HL-60 (cell line): ENCODE measurements at regions not wholly inside any gene's neighbourhood (a gene's known extent, or its start where the extent isn't known, plus 50 kb on each side); places are given as distances from the start of the nearest gene placed in this dataset.

Experiments used
- DNase-seq, 2 experiments: peaks; one replicate each; pipeline ENCODE4 v3.0.0-alpha.2; 2010 to 2020; ENCODE audit warnings: low read depth in 1 of 2, low spot score in 1 of 2
- H3K27ac ChIP-seq: fragments of 250-450 bp; sonication (Bioruptor Pico); replicated peaks from 2 replicates; pipeline ENCODE4 v1.5.1; 2020; ENCODE audit warnings: mild to moderate bottlenecking, moderate library complexity
- H3K27me3 ChIP-seq: fragments of 250-450 bp; sonication (Bioruptor Pico); 2 replicates; pipeline ENCODE4 v1.5.1; 2021; ENCODE audit warnings: mild to moderate bottlenecking, moderate library complexity; ENCODE audit not compliant: insufficient read depth, poor library complexity, severe bottlenecking
- H3K4me3 ChIP-seq: replicated peaks from 2 replicates; pipeline ENCODE4 v1.5.1; 2011; ENCODE audit warnings: mild to moderate bottlenecking, control low read depth, low read length; ENCODE audit not compliant: insufficient read depth
- CTCF ChIP-seq: IDR thresholded peaks from one replicate; pipeline ENCODE4 v1.5.1; 2011; ENCODE audit warnings: low read length, control low read depth, inconsistent platforms; ENCODE audit not compliant: insufficient read depth
- GABPA ChIP-seq: IDR thresholded peaks from 2 replicates; pipeline ENCODE4 v1.6.1; 2012; ENCODE audit warnings: low read depth
- POLR2AphosphoS5 ChIP-seq: IDR thresholded peaks from 2 replicates; pipeline ENCODE4 v1.6.1; 2012; ENCODE audit warnings: low read depth
- REST ChIP-seq: IDR thresholded peaks from 2 replicates; pipeline ENCODE4 v1.6.1; 2012; ENCODE audit warnings: low read depth; ENCODE audit not compliant: insufficient replicate concordance
- SPI1 ChIP-seq: IDR thresholded peaks from 2 replicates; pipeline ENCODE4 v1.6.1; 2012; ENCODE audit warnings: low read depth, mild to moderate bottlenecking, borderline replicate concordance

- H3K27ac ChIP-seq: no peak overlapping the region
- TF ChIP-seq REST (no peak), CTCF (no peak), SPI1 (no peak), GABPA (no peak), POLR2AphosphoS5 (no peak)
- H3K4me3 ChIP-seq: no peak overlapping the region
- DNase-seq: no peak
- H3K27me3 ChIP-seq: no peaks in the 10 kb centered on the region
Measured at GRCh38 chr5:105392122-105392709, 1829.6 kb upstream of the NUDT12 start.

- no peaks in the 10 kb centered on the region for H3K27me3 ChIP-seq
- no peak for DNase-seq
- no peak overlapping the region for H3K27ac ChIP-seq
- no peak for TF ChIP-seq GABPA
- no peak for TF ChIP-seq POLR2AphosphoS5
- TF ChIP-seq CTCF: no peak
- no peak for TF ChIP-seq SPI1
- no peak for TF ChIP-seq REST
- H3K4me3 ChIP-seq: no peak overlapping the region
Measured at GRCh38 chr5:105380126-105380525, 1817.5 kb upstream of the NUDT12 start.

GRCh38 chr5:105371169-105371568 is 1808.6 kb upstream of the NUDT12 start:
- Histone ChIP-seq H3K27me3 (no peaks in the 10 kb centered on the region), H3K27ac (no peak overlapping the region), H3K4me3 (no peak overlapping the region)
- TF ChIP-seq SPI1 (no peak), REST (no peak), POLR2AphosphoS5 (no peak), CTCF (no peak), GABPA (no peak)
- no peak for DNase-seq
